Activated naive CD8-positive, alpha-beta T cell treated with anti-CD3 and anti-CD28 coated beads, Interleukin-2, amount 10 ng/mL, durations not matched to agents 7 days and 5 days (primary cell): ENCODE measurements at regions not wholly inside any gene's neighbourhood (a gene's known extent, or its start where the extent isn't known, plus 50 kb on each side); places are given as distances from the start of the nearest gene placed in this dataset.

ENCODE experiments used
- ATAC-seq: fragments of 150-1000 bp; cut with Tn5 transposase; one replicate; pipeline ENCODE4 v1.10.0; 2021; ENCODE audit warnings: low read depth, moderate library complexity
- POLR2A ChIA-PET: fragments of 350-600 bp; sonication (Branson Sonifier 250); formaldehyde crosslinking; loops from one replicate; lab custom pipeline; 2021; ENCODE audit warnings: antibody characterized with exemption; lab: Charles Lee
- DNase-seq: peaks from one replicate; pipeline ENCODE4 v3.0.0; 2021
- H3K27ac Mint-ChIP-seq: one replicate; pipeline ENCODE4 v1.8.0; 2022; ENCODE audit warnings: mild to moderate bottlenecking, mixed read lengths
- H3K27me3 Mint-ChIP-seq: one replicate; pipeline ENCODE4 v1.8.0; 2022; ENCODE audit warnings: mild to moderate bottlenecking, moderate library complexity, mixed read lengths
- H3K36me3 Mint-ChIP-seq: one replicate; pipeline ENCODE4 v1.8.0; 2021; ENCODE audit warnings: mild to moderate bottlenecking, mixed read lengths
- H3K4me1 Mint-ChIP-seq: one replicate; pipeline ENCODE4 v1.8.0; 2021; ENCODE audit warnings: mixed read lengths
- H3K4me3 Mint-ChIP-seq: one replicate; pipeline ENCODE4 v1.8.0; 2022; ENCODE audit warnings: mild to moderate bottlenecking, moderate library complexity, mixed read lengths
- H3K9me3 Mint-ChIP-seq: one replicate; pipeline ENCODE4 v1.8.0; 2021; ENCODE audit warnings: mixed read lengths

GRCh38 chr3:22040150-22040549 is 289.1 kb upstream of the ZNF385D start:
- Mint-ChIP-seq H3K27me3 (no peaks in the 10 kb centered on the region), H3K27ac (no peak overlapping the region)
- POLR2A ChIA-PET, result no interaction called here

GRCh38 chr3:22045882-22046281 is 294.9 kb upstream of the ZNF385D start:
- H3K9me3 Mint-ChIP-seq, result peaks cover 2% of the 10 kb centered on the region
- no peaks in the 10 kb centered on the region for H3K4me1 Mint-ChIP-seq
- H3K27me3 Mint-ChIP-seq, result no peaks in the 10 kb centered on the region
- no peak overlapping the region for H3K4me3 Mint-ChIP-seq
- ATAC-seq (no peak), DNase-seq (no peak)
- no peak overlapping the region for H3K27ac Mint-ChIP-seq
- POLR2A ChIA-PET, result no interaction called here
- no peaks in the 10 kb centered on the region for H3K36me3 Mint-ChIP-seq

More at GRCh38 chr3:22040150-22040549, 289.1 kb upstream of the ZNF385D start:
- Mint-ChIP-seq H3K36me3 (no peaks in the 10 kb centered on the region), H3K9me3 (peaks cover 6% of the 10 kb centered on the region), H3K4me1 (no peaks in the 10 kb centered on the region), H3K4me3 (no peak overlapping the region)
- no peak for ATAC-seq
- no peak for DNase-seq

- Mint-ChIP-seq H3K27ac (no peak overlapping the region), H3K9me3 (no peaks in the 10 kb centered on the region), H3K27me3 (no peaks in the 10 kb centered on the region), H3K4me1 (no peaks in the 10 kb centered on the region), H3K36me3 (no peaks in the 10 kb centered on the region), H3K4me3 (no peak overlapping the region)
- ATAC-seq, result no peak
- POLR2A ChIA-PET, result no interaction called here
- no peak for DNase-seq
These were observed 312.5 kb upstream of the ZNF385D start for GRCh38 chr3:22063500-22063899.

GRCh38 chr3:22068619-22069018 is 317.6 kb upstream of the ZNF385D start:
- Mint-ChIP-seq H3K27ac (no peak overlapping the region), H3K4me1 (no peaks in the 10 kb centered on the region), H3K27me3 (no peaks in the 10 kb centered on the region), H3K36me3 (no peaks in the 10 kb centered on the region), H3K9me3 (no peaks in the 10 kb centered on the region), H3K4me3 (no peak overlapping the region)
- ATAC-seq (no peak), DNase-seq (no peak)
- POLR2A ChIA-PET, result no interaction called here

GRCh38 chr3:22088204-22088603 is 337.2 kb upstream of the ZNF385D start:
- Mint-ChIP-seq H3K27ac (no peak overlapping the region), H3K9me3 (no peaks in the 10 kb centered on the region), H3K4me1 (no peaks in the 10 kb centered on the region), H3K27me3 (no peaks in the 10 kb centered on the region), H3K36me3 (no peaks in the 10 kb centered on the region), H3K4me3 (no peak overlapping the region)
- DNase-seq (no peak), ATAC-seq (no peak)
- POLR2A ChIA-PET, result no interaction called here

- Mint-ChIP-seq H3K27me3 (no peaks in the 10 kb centered on the region), H3K4me1 (no peaks in the 10 kb centered on the region), H3K36me3 (no peaks in the 10 kb centered on the region), H3K4me3 (no peak overlapping the region), H3K9me3 (no peaks in the 10 kb centered on the region), H3K27ac (no peak overlapping the region)
- ATAC-seq (no peak), DNase-seq (no peak)
- POLR2A ChIA-PET, result no interaction called here
These were observed 338.3 kb upstream of the ZNF385D start for GRCh38 chr3:22089284-22089683.

GRCh38 chr3:22091329-22091728 is 340.3 kb upstream of the ZNF385D start:
- no peak overlapping the region for H3K27ac Mint-ChIP-seq
- no peaks in the 10 kb centered on the region for H3K4me1 Mint-ChIP-seq
- no peaks in the 10 kb centered on the region for H3K9me3 Mint-ChIP-seq
- POLR2A ChIA-PET, result no interaction called here
- no peak overlapping the region for H3K4me3 Mint-ChIP-seq
- H3K27me3 Mint-ChIP-seq, result no peaks in the 10 kb centered on the region
- no peak for DNase-seq
- no peaks in the 10 kb centered on the region for H3K36me3 Mint-ChIP-seq
- ATAC-seq, result no peak

- no peak overlapping the region for H3K27ac Mint-ChIP-seq
- no peaks in the 10 kb centered on the region for H3K4me1 Mint-ChIP-seq
- ATAC-seq (no peak), DNase-seq (no peak)
- POLR2A ChIA-PET, result no interaction called here
- H3K27me3 Mint-ChIP-seq, result no peaks in the 10 kb centered on the region
- peaks cover 3% of the 10 kb centered on the region for H3K9me3 Mint-ChIP-seq
- no peaks in the 10 kb centered on the region for H3K36me3 Mint-ChIP-seq
- H3K4me3 Mint-ChIP-seq, result no peak overlapping the region
These were observed 347.0 kb upstream of the ZNF385D start for GRCh38 chr3:22098021-22098420.

- H3K4me1 Mint-ChIP-seq, result no peaks in the 10 kb centered on the region
- POLR2A ChIA-PET, result no interaction called here
- no peak for DNase-seq
- H3K36me3 Mint-ChIP-seq, result no peaks in the 10 kb centered on the region
- no peak for ATAC-seq
- no peak overlapping the region for H3K4me3 Mint-ChIP-seq
- peaks cover 3% of the 10 kb centered on the region for H3K9me3 Mint-ChIP-seq
- no peak overlapping the region for H3K27ac Mint-ChIP-seq
- H3K27me3 Mint-ChIP-seq, result no peaks in the 10 kb centered on the region
These were observed 350.3 kb upstream of the ZNF385D start for GRCh38 chr3:22101351-22101750.

GRCh38 chr3:22101811-22102210 is 350.8 kb upstream of the ZNF385D start:
- H3K4me3 Mint-ChIP-seq, result no peak overlapping the region
- H3K36me3 Mint-ChIP-seq, result no peaks in the 10 kb centered on the region
- no peaks in the 10 kb centered on the region for H3K4me1 Mint-ChIP-seq
- H3K27me3 Mint-ChIP-seq, result no peaks in the 10 kb centered on the region
- peaks cover 3% of the 10 kb centered on the region for H3K9me3 Mint-ChIP-seq
- POLR2A ChIA-PET, result no interaction called here
- no peak for DNase-seq
- ATAC-seq, result no peak
- H3K27ac Mint-ChIP-seq, result no peak overlapping the region

- Mint-ChIP-seq H3K27ac (no peak overlapping the region), H3K27me3 (no peaks in the 10 kb centered on the region), H3K36me3 (no peaks in the 10 kb centered on the region), H3K4me1 (no peaks in the 10 kb centered on the region), H3K4me3 (no peak overlapping the region), H3K9me3 (peaks cover 3% of the 10 kb centered on the region)
- POLR2A ChIA-PET, result no interaction called here
- ATAC-seq (no peak), DNase-seq (no peak)
These were observed 352.4 kb upstream of the ZNF385D start for GRCh38 chr3:22103423-22103822.

GRCh38 chr3:22106213-22106896 is 355.3 kb upstream of the ZNF385D start:
- H3K4me3 Mint-ChIP-seq, result no peak overlapping the region
- H3K36me3 Mint-ChIP-seq, result no peaks in the 10 kb centered on the region
- DNase-seq, result no peak
- ATAC-seq, result no peak
- H3K4me1 Mint-ChIP-seq, result no peaks in the 10 kb centered on the region
- no peaks in the 10 kb centered on the region for H3K9me3 Mint-ChIP-seq
- H3K27ac Mint-ChIP-seq, result no peak overlapping the region
- POLR2A ChIA-PET, result no interaction called here
- H3K27me3 Mint-ChIP-seq, result no peaks in the 10 kb centered on the region

GRCh38 chr3:22111226-22111625 is 360.2 kb upstream of the ZNF385D start:
- no peaks in the 10 kb centered on the region for H3K9me3 Mint-ChIP-seq
- no peak overlapping the region for H3K4me3 Mint-ChIP-seq
- POLR2A ChIA-PET, result no interaction called here
- H3K27ac Mint-ChIP-seq, result no peak overlapping the region
- no peak for DNase-seq
- H3K27me3 Mint-ChIP-seq, result peaks cover under 1% of the 10 kb centered on the region
- ATAC-seq, result no peak
- H3K4me1 Mint-ChIP-seq, result no peaks in the 10 kb centered on the region
- H3K36me3 Mint-ChIP-seq, result no peaks in the 10 kb centered on the region

GRCh38 chr3:22113453-22113852 is 362.4 kb upstream of the ZNF385D start:
- H3K4me3 Mint-ChIP-seq, result no peak overlapping the region

GRCh38 chr3:22115581-22115980 is 364.6 kb upstream of the ZNF385D start:
- peaks cover 3% of the 10 kb centered on the region for H3K27me3 Mint-ChIP-seq
- no peak for ATAC-seq
- H3K4me1 Mint-ChIP-seq, result no peaks in the 10 kb centered on the region
- no peaks in the 10 kb centered on the region for H3K9me3 Mint-ChIP-seq
- H3K4me3 Mint-ChIP-seq, result no peak overlapping the region
- no peaks in the 10 kb centered on the region for H3K36me3 Mint-ChIP-seq
- POLR2A ChIA-PET, result no interaction called here
- DNase-seq, result no peak
- no peak overlapping the region for H3K27ac Mint-ChIP-seq

More at GRCh38 chr3:22113453-22113852, 362.4 kb upstream of the ZNF385D start:
- ATAC-seq, result no peak
- H3K27ac Mint-ChIP-seq, result no peak overlapping the region
- no peak for DNase-seq
- no peaks in the 10 kb centered on the region for H3K4me1 Mint-ChIP-seq
- no peaks in the 10 kb centered on the region for H3K9me3 Mint-ChIP-seq
- POLR2A ChIA-PET, result no interaction called here
- H3K36me3 Mint-ChIP-seq, result no peaks in the 10 kb centered on the region
- peaks cover 3% of the 10 kb centered on the region for H3K27me3 Mint-ChIP-seq
